Pons (tissue), 1 donor: ENCODE measurements at regions not wholly inside any gene's neighbourhood (a gene's known extent, or its start where the extent isn't known, plus 50 kb on each side); places are given as distances from the start of the nearest gene placed in this dataset.
"Not testable (repeated sequence)": the region's sequence is repeated elsewhere in the genome, so short reads cannot be mapped to it uniquely, and the experiment has no call there.

Experiments used
- DNase-seq: peaks from one replicate; pipeline ENCODE4 v3.0.0-alpha.2; 2016; ENCODE audit warnings: low spot score

- DNase-seq = no peak
Measured at GRCh38 chr6:15770347-15771143, 107.7 kb upstream of the DTNBP1 start.

GRCh38 chr6:15769511-15770018, 106.7 kb upstream of the DTNBP1 start:
- DNase-seq = no peak

GRCh38 chr6:15768999-15769398, 106.2 kb upstream of the DTNBP1 start:
- DNase-seq = no peak

- DNase-seq = peak; percentile 3
Measured at GRCh38 chr6:15763837-15764236, 101.0 kb upstream of the DTNBP1 start.

- DNase-seq = no peak
Measured at GRCh38 chr6:15763364-15763763, 100.5 kb upstream of the DTNBP1 start.

GRCh38 chr6:15761045-15761502, 98.2 kb upstream of the DTNBP1 start:
- DNase-seq = no peak

- DNase-seq = no peak
Measured at GRCh38 chr6:15758631-15759215, 95.9 kb upstream of the DTNBP1 start.

GRCh38 chr6:15755526-15755925, 92.7 kb upstream of the DTNBP1 start:
- no peak for DNase-seq

GRCh38 chr6:15754706-15755079, 91.9 kb upstream of the DTNBP1 start:
- no peak for DNase-seq

GRCh38 chr6:15754035-15754705, 91.3 kb upstream of the DTNBP1 start:
- no peak for DNase-seq

GRCh38 chr6:15752820-15753219, 90.0 kb upstream of the DTNBP1 start:
- DNase-seq = no peak

- DNase-seq = no peak
Measured at GRCh38 chr6:15751721-15752350, 89.0 kb upstream of the DTNBP1 start.

GRCh38 chr6:15748341-15748740, 85.5 kb upstream of the DTNBP1 start:
- DNase-seq = no peak

GRCh38 chr6:15747354-15747883, 84.6 kb upstream of the DTNBP1 start:
- no peak for DNase-seq

GRCh38 chr6:15745781-15746180, 83.0 kb upstream of the DTNBP1 start:
- DNase-seq = no peak

GRCh38 chr6:15744818-15745402, 82.1 kb upstream of the DTNBP1 start:
- DNase-seq = no peak

- not testable (repeated sequence) for DNase-seq
Measured at GRCh38 chr6:15742013-15742412, 79.2 kb upstream of the DTNBP1 start.

- DNase-seq = no peak
Measured at GRCh38 chr6:15741405-15741804, 78.6 kb upstream of the DTNBP1 start.

- no peak for DNase-seq
Measured at GRCh38 chr6:15739867-15740266, 77.0 kb upstream of the DTNBP1 start.

- no peak for DNase-seq
Measured at GRCh38 chr6:15739353-15739752, 76.5 kb upstream of the DTNBP1 start.

- not testable (repeated sequence) for DNase-seq
Measured at GRCh38 chr6:15738195-15738594, 75.4 kb upstream of the DTNBP1 start.

- no peak for DNase-seq
Measured at GRCh38 chr6:15736297-15736696, 73.5 kb upstream of the DTNBP1 start.
